ENCODE measurements at regions not wholly inside any gene's neighbourhood (a gene's known extent, or its start where the extent isn't known, plus 50 kb on each side); places are given as distances from the start of the nearest gene placed in this dataset.

DNA sequence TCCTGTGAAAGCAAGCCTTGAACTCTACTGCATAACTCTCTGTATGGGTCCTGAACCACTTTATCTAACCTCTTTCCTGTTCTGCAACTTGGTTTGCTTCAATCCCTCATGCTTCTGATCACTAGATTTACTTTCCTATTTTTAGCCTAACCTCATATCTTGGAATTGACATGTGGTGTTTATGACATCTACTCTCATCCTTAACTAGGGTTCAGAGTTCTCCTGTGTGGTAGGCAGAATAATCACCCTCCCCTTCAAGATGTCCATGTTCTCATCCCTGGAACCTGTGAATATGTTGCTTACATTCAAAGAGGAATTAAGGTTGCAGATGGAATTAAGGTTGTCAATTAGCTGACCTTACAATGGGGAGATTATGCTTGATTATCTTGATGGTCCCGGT is 67.4 kb upstream of the STXBP6 start:
- TF ChIP-seq CTCF (conservative IDR thresholded peaks at IDR 0.05 in 1 of 2, IDR thresholded peaks at IDR 0.05 in 1 of 2; ENCODE audit: extremely low read depth in 1 of 2, insufficient read depth in 1 of 2, low read depth in 1 of 2, low read length in 2 of 2), result no peak
- TF ChIP-seq EZH2 (IDR thresholded peaks at IDR 0.05; ENCODE audit: borderline replicate concordance, low read length), result no peak
